WI38 (cell line): ENCODE measurements at regions not wholly inside any gene's neighbourhood (a gene's known extent, or its start where the extent isn't known, plus 50 kb on each side); places are given as distances from the start of the nearest gene placed in this dataset.

Experiments used
- H3K4me3 ChIP-seq: 2 replicates; pipeline ENCODE4 v1.5.1; 2011; ENCODE audit warnings: low read depth, mild to moderate bottlenecking, control low read depth, low read length
- TF ChIP-seq, protein P1 (sequence below): IDR thresholded peaks from 2 replicates; pipeline ENCODE4 v1.5.1; 2012; ENCODE audit warnings: low read depth, mild to moderate bottlenecking, control low read depth, low read length

GRCh38 chr5:158570502-158570901, 529.2 kb downstream of the EBF1 start:
- TF ChIP-seq, protein P1, sequence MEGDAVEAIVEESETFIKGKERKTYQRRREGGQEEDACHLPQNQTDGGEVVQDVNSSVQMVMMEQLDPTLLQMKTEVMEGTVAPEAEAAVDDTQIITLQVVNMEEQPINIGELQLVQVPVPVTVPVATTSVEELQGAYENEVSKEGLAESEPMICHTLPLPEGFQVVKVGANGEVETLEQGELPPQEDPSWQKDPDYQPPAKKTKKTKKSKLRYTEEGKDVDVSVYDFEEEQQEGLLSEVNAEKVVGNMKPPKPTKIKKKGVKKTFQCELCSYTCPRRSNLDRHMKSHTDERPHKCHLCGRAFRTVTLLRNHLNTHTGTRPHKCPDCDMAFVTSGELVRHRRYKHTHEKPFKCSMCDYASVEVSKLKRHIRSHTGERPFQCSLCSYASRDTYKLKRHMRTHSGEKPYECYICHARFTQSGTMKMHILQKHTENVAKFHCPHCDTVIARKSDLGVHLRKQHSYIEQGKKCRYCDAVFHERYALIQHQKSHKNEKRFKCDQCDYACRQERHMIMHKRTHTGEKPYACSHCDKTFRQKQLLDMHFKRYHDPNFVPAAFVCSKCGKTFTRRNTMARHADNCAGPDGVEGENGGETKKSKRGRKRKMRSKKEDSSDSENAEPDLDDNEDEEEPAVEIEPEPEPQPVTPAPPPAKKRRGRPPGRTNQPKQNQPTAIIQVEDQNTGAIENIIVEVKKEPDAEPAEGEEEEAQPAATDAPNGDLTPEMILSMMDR: no peak
- H3K4me3 ChIP-seq: no peak overlapping the region

GRCh38 chr5:158569534-158569933, 530.2 kb downstream of the EBF1 start:
- H3K4me3 ChIP-seq: no peak overlapping the region
- TF ChIP-seq, protein P1: no peak

DNA sequence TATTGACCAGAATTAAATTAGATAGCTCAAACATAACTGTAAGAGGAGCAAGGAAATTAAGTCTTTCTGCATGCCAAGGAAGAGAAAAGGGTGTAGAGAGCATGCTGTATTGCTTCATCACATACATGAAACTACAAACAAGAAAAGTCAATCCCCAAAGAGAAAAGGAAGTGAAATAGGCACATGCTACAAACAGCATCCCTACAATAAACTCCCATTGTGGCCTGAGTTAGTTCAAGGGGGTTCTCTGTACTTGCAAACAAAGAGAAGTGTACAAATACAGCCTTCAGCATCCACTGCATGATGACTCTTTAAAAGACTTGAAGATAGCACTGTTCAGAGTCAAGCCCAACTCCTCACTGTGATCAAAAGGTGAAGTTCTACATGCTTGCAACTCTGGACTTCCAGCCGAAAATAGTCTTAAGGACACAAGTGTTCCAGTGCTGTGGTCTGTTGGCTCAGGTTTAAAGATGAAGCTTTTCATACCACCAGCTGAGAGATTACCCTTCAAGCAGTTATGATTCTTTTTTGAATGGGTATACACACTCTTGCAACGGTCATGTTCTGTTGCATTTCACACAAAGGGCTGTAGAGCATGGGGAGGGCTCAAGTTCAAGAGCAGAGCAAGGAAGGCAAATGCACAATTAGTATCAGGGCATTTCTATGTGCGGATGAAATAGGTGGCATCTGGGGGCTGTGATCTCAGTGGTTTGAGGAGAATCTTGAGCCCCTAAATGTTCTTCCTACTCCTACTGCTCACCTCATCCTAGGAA, 534.5 kb downstream of the EBF1 start:
- no peak overlapping the region for H3K4me3 ChIP-seq
- TF ChIP-seq, protein P1: no peak

GRCh38 chr5:158563760-158564390, 535.8 kb downstream of the EBF1 start:
- H3K4me3 ChIP-seq: no peak overlapping the region
- TF ChIP-seq, protein P1: no peak

GRCh38 chr5:158561562-158562190, 538.0 kb downstream of the EBF1 start:
- H3K4me3 ChIP-seq: no peak overlapping the region
- TF ChIP-seq, protein P1: no peak

GRCh38 chr5:158560170-158560569, 539.5 kb downstream of the EBF1 start:
- H3K4me3 ChIP-seq: no peak overlapping the region
- TF ChIP-seq, protein P1: no peak

DNA sequence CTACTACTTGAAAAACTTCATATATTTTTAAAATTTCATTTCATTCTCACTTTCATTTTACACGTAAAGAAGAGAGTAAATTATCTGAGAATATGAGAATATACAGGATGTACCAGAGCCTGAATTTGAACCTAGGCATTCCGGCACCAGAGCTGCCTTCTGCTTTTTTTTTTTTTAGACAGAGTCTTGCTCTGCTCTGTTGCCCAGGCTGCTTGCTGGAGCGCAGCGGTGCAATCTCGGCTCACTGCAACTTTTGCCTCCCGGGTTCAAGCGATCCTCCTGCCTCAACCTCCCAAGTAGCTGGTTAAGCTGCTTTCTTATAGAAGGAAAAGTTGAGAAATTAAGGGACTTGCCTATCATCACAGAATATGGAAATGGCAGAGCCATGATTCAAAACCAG, 540.1 kb downstream of the EBF1 start:
- TF ChIP-seq, protein P1: no peak
- no peak overlapping the region for H3K4me3 ChIP-seq
